Stimulated activated CD4-positive, alpha-beta T cell treated with anti-CD3 and anti-CD28 coated beads, Interleukin-12 subunit alpha, Interleukin-12 subunit beta, amount 100 ng/mL, for 24 hours (primary cell): ENCODE measurements at regions not wholly inside any gene's neighbourhood (a gene's known extent, or its start where the extent isn't known, plus 50 kb on each side); places are given as distances from the start of the nearest gene placed in this dataset.
"Not testable (repeated sequence)": the region's sequence is repeated elsewhere in the genome, so short reads cannot be mapped to it uniquely, and the experiment has no call there.

Experiments used
- DNase-seq, 2 experiments: peaks; one replicate each; pipeline ENCODE4 v3.0.0-alpha.2; 2020; ENCODE audit warnings: low read depth in 2 of 2

DNA sequence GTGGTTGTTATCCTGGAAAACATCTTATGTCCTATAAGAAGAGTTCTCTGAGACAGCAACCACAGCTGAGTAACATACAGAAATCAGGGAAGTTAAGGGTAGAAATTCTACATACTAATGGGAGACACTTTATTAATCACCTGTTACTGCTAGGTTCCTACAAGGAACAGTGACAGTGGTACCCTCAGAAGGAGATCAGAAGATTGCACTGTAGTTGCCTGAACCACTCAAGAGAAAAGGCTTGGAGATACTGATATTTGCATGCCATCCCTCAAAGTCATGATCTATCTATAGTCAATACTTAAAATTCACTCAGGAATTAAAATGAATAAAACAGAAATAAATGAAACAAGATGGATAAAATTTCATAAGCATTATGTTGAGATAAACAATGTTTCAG is 136.0 kb downstream of the LMLN start:
- DNase-seq, result no peak

DNA sequence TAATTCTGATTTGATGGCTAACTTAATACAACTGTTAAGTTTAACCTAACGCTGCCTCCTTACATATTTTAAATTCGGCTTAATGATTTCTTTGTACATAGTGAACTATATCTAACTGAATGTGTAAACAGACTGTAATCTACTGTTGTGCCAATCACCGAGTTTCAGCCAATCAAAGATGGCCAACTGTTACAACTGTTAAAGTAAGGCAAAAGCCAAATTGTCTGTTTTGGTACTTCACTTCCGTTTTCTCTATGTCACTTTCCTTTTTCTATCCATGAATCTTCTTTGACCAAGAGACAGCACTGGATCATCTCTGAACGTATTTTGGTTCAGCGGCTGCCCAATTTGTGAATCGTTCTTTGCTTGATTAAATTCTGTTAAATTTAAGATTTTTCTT is 137.0 kb downstream of the LMLN start:
- DNase-seq, result no peak

DNA sequence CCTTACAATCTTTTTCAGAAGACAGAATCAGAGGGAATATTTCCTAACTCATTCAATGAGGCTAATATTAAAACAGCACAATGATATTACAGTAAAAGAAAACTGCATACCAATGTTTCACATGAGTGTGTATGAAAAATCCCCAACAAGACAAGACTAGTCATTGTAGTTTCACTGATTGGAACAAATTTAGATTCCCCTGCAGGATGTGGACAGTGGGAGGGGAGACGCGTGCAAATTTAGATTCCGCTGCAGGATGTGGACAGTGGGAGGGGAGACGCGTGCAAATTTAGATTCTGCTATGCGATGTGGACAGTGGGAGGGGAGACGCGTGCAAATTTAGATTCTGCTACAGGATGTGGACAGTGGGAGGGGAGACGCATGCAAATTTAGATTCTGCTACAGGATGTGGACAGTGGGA is 138.7 kb downstream of the LMLN start:
- not testable (repeated sequence) for DNase-seq

DNA sequence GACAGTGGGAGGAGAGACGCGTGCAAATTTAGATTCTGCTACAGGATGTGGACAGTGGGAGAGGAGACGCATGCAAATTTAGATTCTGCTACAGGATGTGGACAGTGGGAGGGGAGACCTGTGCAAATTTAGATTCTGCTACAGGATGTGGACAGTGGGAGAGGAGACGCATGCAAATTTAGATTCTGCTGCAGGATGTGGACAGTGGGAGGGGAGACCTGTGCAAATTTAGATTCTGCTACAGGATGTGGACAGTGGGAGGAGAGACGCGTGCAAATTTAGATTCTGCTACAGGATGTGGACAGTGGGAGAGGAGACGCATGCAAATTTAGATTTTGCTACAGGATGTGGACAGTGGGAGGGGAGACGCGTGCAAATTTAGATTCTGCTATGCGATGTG is 143.1 kb downstream of the LMLN start:
- not testable (repeated sequence) for DNase-seq

DNA sequence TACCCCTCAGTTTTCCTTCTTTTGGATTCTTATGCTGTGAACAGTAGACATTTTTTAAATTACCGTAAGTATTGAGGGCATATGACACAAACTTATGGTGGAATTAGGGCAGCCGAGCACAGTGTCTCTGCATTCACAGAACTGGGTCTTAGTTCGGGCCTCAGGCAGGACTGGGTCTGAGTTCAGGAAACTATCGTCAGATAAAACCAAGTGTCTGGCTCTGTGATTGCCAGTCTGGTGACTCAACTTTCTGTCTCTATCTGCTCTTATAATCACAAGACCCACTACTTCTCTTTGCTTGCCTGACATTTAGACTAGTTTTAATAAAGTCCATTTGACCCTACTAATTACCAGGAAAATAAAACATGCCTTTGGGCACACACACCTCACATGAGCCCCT is 146.2 kb downstream of the LMLN start:
- DNase-seq, result no peak

DNA sequence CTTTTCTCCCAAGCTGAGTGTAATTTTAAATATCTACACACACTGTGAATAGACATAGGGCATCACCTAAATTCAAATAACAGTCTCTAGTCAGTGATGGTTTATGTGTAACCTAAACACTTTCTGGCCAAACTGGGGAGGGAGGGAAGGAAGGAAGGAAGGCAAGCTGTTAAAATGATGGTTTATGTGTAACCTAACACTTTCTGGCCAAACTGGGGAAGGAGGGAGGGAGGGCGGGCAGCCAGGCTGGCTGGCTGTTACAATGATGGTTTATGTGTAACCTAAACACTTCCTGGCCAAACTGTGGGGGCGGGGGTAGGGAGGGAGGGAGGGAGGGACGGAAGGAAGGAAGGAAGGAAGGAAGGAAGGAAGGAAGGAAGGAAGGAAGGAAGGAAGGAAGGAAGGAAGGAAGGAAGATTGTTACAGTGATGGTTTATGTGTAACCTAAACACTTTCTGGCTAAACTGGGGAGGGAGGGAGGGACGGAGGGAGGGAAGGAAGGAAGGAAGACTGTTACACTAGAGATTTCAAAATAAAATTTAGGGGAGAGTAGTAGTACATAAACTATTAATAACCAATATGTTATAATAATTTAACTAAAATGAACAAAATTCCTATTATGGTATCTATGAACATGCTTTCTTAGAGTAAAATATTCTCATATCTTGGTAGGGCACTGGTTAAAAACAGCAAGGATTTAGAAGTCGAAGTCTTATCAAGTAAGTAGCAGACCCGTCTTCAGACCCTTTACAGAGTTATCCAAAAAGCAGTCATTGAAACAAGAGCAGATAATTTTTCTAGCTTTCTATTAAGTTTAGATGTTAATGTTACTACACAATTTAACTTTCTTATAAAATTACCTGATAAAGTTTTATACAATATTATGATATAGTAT is 148.1 kb downstream of the LMLN start:
- no peak for DNase-seq

DNA sequence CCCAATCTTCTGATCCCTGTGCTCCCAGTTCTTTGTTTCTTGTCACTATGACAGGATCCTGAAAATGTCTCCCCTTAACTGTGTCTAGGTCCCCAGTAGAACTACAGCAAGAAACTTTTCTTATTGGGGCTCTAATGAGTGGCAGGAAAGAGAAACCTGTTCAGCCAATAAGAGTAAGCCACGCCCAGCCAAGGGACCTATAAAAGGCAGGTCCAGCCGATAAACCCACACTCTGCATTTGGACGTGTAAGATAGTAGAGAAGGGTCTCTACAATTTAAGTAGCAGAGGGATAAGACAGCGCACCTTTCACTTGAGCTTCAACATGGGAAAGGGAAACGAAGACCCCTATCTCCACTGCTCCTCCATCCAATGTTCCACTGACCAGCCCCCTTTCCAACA is 149.9 kb downstream of the LMLN start:
- no peak for DNase-seq

DNA sequence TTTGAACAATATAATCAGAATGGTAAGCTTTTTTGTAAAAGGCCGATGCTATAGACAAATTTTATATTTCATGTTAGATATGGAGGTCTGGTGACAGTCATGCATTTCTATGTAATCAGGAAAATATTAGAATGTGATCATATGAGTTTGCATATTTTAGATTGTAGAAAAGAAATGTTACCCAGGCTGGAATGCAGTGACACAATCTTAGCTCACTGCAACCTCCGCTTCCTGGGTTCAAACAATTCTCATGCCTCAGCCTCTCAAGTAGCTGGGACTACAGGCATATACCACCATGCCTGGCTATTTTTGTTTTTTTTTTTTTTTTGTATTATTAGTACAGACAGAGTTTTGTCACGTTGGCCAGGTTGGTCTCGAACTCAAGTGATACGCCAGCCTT is 152.0 kb downstream of the LMLN start:
- no peak for DNase-seq

DNA sequence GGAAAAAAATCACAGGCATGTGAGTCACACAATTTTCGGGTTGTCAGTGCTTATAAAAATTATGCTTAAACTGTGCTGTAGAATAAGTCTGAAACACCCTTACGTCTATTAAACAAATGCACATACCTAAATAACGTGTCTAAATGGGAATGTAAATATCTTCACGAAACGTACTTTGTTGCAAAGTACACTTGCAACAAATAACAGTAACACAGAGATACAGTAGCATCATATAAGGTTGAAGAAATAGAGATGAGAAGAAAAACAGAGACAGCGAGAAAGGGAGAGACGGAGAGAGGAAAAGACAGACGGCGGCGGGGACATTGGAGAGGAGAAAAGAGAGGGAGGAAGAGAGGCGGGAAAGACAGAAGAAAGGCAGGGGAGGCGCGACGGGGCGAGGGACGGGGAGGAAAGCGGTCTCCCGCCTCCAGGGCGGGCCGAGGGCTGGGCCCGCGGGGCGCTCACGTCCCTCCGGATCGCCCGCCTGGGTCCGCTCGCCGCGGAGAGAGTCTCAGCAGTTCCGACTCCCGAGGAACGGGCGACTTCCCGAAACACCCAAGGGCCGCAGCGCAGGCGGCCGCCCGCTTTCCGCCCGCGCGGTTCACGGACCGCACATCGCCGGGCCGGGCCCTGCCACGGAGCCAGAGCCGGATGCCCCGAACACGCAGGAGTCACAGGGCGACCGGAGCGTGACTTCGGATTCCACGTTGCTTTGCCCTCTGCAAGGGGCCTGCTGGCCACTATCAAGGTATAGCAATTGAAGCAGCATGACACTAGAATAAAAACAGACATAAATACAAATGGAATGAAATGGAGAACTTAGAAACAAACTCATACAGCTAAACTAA is 153.4 kb downstream of the LMLN start:
- DNase-seq, result no peak

DNA sequence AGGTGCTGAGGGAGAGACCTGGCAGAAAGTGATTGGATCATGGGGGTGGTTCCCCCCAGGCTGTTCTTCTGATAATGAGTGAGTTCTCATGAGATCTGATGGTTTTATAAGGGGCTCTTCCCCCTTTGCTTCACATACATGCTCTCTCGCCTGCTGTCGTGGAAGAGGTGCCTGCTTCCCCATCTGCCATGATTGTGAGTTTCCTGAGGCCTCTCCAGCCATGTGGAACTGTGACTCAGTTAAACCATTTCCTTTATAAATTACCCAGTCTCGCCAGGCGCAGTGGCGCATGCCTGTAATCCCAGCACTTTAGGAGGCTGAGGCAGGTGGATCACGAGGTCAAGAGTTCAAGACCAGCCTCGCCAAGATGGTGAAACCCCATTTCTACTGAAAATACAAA is 154.5 kb downstream of the LMLN start:
- not testable (repeated sequence) for DNase-seq

DNA sequence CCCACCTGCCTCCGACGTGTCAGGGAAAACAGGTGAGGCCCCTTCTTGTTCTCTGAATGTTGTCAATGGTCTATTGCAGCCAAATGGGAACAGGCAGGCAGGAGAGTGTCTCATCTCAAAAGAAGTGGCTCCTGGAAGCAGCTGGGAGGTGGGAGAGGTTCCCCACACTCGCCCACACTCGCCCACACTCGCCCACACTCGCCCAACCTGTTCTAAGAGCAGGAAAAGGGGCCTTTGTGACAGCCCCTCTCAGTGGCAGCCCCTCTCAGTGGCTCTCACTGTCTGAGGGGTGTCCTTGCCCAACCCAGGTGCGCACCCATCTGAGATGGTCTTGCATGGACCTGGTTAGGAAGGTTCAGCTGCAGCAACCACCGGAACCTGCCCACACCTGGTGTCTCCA is 162.2 kb downstream of the LMLN start:
- not testable (repeated sequence) for DNase-seq

DNA sequence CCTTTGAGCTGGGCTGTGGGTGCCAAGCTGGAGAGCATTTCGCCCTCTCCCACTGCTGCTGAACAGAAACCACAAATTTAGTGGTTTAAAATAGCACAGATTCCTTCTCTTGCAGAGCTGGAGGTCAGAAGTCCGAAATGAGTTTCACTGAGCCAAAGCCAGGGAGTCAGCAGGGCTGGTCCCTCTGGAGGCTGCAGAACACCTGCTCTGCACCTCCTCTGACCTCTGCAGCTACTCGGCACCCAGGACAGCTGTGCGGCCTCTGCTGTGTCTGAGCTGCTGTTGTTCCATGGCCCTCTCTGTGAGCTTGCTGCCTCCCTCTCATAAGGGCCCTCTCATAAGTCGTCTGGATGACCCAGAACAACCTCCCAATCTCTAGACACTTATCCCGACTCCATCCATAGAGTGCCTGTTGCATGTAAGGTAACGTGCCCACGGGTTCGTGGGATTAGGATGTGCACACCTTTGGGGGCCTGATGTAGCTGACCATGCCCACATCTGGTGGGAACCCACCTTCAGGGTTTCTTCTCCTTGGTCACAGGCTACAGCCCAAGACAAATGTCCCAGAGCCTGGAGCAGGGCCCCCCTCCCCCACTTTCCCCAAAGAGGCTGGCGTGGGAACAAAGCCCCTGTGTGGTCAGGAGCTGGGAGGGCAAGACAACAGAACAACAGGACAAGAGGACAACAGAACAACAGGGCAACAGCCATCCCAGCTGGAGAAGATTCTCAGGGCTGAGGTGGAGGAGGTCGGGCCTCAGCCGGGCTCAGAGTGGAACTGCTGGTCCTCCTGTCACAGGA is 177.2 kb downstream of the LMLN start:
- DNase-seq, result not testable (repeated sequence)

DNA sequence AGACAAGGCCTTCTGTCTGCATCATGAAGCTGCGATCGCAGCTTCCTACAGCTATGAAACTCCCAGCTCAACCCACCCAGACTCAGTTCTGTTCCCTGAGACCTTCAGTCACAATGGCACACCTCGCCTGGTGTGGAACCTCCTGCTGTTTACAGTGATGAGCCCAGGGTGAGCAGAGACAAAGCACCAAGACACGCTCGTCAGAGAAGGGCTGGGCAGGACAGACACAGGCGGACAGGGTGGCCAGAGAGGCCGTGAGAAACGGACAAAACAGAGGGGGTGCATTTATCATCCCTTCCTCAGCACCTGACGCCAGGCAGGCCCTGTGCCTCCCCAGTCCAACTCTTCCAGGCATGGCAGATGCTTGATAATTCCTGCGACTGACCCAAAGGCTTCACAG is 178.2 kb downstream of the LMLN start:
- not testable (repeated sequence) for DNase-seq

DNA sequence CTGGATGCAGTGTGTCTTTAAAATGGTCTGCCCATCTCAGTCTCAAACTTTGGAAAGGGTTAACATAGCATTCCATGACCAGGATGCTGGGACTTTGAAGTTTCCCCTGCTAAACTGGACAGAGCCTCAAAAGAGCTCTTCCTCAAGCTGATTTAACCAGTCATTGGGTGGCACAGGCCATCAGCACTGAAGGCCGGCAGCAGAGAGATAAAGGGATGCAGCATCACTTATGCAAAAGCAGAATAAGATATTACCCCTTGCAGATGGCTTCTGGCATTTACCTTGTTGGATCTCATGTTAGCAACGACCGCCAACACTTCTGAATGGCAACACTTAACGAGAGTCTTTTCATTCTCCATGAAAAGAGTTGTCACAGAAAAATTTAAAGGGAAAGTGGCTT is 179.0 kb downstream of the LMLN start:
- not testable (repeated sequence) for DNase-seq

DNA sequence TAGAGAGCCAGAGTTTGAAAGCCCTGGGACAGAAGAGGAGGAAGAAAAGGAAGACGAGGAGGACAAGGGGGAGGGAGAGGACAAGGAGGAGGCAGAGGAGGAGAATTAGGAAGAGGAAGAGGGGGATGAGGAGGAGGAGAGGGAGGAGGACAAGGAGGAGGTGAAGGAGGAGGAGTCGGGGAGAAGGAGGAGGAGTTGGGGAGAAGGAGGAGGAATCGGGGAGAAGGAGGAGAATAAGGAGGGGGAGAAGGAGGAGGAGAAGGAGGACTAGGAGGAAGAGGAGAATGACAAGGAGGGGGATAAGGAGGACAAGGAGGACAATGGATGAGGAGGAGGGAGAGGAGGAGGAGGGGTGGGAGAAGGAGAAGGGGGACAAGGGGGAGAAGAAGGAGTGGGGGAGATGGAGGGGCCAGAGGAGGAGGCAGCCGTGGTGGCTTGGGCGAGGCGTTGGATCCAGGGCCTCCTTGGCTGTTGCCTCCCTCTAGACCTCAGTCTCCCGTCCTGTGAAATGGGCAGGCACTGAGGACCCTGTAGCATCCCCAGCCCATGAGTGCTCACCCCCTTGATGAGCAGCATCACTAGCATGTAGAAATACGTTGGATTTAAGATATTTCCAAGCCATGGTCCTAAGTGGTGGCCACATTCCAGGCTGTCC is 179.6 kb downstream of the LMLN start:
- DNase-seq, result not testable (repeated sequence)

DNA sequence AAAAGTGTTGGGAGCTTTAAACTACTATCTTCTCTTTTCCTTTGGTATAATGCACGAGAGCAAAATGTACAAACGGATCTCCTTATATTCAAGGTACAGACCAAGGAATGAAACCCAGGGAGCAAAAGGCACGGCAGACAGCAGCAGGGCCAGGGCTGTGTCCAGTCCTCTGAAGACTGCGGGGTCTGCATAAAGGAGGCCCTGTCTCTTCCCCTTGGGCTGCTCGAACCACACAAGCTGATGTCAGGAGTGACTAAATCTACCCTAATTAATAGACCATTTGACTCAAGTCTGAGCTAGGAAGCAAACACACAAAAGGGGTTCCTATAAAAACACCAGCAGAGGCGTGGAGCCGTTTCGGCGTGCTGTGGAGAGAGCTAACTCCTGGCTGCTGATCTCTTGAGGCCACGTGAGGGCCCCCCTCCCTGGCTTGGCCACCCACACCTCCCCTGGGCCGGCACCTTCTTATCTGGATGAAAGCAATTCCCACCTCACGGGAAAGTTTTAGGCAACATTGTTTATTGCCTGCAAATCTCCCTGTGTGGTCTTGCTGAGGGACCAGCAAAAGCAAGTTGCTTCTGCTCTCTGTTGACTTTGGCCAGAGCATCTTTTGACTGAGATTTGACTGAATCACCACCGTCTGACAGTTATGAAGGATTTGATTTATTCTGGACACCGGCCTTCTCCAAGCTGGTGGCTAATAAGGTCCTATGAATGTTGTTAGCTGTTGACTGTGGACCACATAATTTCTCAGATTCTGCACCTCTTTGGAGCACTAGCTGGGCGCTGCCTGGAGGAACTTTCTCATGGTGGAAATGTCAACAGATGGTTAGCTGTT is 183.5 kb downstream of the LMLN start:
- DNase-seq, result not testable (repeated sequence)

DNA sequence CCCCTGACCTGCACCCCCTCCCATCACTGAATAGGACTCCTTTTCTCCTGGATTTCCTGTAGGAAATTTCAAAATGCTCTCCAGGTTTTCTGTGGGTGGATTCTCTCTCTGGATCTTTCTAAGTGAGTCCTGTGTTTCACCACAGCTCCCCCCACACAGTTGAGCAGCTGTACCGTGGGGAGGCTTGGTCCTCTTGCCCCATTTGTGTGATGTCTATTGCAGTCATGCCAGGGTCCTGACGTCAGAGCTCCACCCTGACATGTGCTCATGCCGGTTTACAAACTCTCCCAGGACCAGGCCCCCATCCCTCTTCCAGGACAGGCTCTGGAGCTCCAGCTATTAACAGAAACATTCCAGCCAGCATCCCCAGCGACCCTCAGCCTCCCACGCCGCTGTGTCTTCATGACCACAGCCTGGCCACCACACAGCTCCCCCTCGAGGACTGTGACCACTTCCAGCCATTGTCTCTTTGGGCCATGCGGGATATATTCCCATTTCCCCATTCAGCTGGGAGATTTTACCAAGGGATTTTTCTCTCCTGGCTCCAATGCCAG is 185.3 kb downstream of the LMLN start:
- not testable (repeated sequence) for DNase-seq

DNA sequence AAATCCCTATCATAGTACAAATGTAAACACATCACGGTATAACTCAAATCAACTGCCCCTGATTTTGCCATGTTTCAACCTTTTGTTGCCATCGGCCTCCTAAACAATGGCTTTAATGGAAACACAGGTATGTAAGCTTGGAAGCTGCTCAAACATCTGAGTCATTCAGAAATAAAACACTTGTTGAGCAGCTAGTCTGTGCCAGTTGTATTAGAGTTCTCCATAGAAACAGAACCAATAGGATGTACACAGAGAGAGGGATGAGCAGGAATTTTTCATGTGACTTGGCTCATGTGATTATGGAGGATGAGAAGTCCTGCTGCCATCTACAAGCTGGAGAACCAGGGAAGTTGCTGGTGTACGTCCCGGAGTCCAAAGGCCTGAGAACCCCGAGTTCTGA is 186.1 kb downstream of the LMLN start:
- not testable (repeated sequence) for DNase-seq

DNA sequence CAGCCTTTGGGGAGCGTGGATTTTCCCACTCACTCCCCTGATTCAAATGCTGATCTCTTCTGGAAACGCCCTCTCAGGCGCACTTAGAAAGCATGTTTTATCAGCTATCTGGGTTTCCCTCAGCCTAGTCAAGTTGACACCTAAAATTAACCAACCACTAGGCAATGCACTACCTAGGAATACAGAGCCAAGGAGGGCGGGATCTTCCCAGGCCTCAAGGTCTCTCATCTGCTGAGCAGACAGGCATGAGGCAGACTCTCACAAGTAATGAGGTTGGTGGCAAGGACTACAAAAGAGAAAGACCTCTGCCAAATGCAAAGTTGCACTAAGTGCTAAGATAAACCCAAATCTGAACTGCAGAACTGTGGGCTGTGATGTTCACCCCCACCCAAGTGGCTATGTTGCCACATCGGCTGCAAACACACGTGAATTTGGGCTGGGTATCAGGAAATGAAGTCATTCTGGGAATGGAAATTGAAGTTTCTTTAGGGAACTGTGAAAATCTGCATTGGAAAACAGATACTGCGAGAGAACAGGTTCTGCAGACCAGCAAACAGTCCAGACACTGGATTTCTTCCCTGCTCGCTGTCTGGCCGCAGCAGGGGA is 186.6 kb downstream of the LMLN start:
- DNase-seq, result not testable (repeated sequence)

DNA sequence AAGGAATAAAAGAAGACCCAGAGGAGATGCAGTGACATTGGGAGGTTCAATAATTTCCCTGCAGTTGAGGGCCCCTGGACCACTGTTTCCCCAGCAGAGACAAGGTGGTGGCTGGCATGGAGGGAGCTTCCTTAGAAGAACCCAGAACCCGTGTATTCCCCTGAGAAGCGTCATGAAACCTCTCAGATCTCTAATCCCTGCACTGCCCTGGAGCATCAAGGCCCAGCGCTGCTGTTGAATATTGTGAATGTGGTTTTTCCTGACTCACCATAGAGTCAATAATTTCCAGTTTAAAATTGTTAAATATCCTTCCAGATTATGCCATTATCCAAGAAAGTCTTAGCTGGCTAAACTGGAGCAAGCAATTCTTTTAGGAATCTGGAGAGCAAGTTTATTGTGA is 187.2 kb downstream of the LMLN start:
- DNase-seq, result not testable (repeated sequence)
